Retinal pigment epithelial cell (primary cell): ENCODE measurements at regions not wholly inside any gene's neighbourhood (a gene's known extent, or its start where the extent isn't known, plus 50 kb on each side); places are given as distances from the start of the nearest gene placed in this dataset.

Experiments
- DNase-seq: peaks from one replicate; pipeline ENCODE4 v3.0.0-alpha.2; 2010; ENCODE audit warnings: low read depth
- H3K4me3 ChIP-seq: 2 replicates; pipeline ENCODE4 v1.5.1; 2011; ENCODE audit warnings: mild to moderate bottlenecking, low read length, control low read depth, moderate library complexity
- TF ChIP-seq, protein P1 (sequence below): conservative IDR thresholded peaks from 2 replicates; pipeline ENCODE4 v1.5.1; 2011; ENCODE audit warnings: low read depth, low read length, control low read depth, inconsistent platforms

DNA sequence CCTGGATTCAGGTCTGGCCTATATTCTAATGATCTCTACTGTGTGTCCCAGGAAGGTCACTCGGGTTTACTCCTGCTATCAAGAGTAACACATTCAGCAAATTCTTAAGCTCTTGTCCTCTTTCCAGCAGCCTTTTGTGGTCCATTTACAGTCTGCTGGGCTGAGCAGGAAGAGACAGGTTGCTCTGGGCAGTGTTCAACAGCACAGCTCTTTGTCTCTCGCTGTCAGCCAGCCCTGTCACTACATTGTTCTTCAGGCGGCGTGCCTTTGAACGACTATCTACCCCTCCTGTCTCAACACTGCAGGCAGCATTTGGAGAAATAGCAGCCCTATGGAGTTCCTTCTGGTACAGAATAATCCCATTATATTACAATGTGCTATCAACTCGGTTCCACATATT, 192.2 kb upstream of the TBX20 start:
- DNase-seq, result no peak
- H3K4me3 ChIP-seq, result no peak overlapping the region
- TF ChIP-seq, protein P1, sequence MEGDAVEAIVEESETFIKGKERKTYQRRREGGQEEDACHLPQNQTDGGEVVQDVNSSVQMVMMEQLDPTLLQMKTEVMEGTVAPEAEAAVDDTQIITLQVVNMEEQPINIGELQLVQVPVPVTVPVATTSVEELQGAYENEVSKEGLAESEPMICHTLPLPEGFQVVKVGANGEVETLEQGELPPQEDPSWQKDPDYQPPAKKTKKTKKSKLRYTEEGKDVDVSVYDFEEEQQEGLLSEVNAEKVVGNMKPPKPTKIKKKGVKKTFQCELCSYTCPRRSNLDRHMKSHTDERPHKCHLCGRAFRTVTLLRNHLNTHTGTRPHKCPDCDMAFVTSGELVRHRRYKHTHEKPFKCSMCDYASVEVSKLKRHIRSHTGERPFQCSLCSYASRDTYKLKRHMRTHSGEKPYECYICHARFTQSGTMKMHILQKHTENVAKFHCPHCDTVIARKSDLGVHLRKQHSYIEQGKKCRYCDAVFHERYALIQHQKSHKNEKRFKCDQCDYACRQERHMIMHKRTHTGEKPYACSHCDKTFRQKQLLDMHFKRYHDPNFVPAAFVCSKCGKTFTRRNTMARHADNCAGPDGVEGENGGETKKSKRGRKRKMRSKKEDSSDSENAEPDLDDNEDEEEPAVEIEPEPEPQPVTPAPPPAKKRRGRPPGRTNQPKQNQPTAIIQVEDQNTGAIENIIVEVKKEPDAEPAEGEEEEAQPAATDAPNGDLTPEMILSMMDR, result no peak

DNA sequence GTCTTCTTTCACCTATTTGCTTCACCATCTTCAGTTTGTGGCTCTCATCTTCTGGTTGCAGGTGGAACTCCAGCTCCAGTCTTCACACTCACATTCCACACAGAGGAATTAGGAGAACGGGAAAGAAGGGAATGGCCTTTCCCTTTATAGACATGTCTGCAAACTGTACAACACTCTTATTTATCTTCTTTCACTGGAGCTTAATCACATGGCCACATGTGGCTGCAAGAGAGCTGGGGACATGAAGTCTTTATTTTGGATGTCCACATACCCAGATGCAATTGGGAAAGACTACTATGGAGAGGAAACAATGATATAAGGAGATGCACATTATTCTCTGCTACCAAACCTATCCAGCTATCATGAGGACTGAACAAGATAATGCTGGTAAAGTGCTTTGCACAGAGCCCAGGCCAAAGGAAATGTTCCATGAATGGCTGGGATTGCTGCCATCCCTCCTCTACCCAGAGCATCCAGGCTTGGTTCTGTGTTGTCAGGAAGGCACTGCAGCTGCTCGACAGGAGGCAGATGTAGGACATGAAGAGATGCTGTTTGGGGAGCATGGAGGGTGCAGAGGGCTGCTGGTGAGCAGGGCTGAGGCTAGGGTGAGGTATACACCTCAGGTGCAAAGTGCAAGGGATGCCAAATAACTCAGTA, 183.8 kb upstream of the TBX20 start:
- no peak for DNase-seq
- TF ChIP-seq, protein P1, result no peak
- no peak overlapping the region for H3K4me3 ChIP-seq

DNA sequence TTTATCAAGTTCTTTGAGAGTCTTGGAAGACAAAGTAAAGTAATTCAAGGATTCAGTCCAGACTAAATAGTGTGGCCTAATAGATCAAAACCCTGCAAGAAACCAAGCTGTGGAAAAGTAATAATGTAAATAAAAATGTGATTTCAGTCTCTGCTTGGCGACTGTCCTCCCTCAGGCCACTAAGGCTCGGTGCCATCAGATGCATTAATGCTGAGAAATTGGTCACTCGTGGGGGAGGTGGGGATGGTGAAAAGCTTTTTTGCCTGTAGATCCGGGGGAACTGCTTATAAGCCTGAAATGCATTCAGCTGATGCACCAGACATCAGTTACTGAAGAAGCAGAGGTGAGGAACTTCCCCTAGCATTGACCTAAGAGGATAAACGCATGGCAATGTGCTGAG, 182.6 kb upstream of the TBX20 start:
- DNase-seq, result no peak
- no peak overlapping the region for H3K4me3 ChIP-seq
- TF ChIP-seq, protein P1, result no peak

DNA sequence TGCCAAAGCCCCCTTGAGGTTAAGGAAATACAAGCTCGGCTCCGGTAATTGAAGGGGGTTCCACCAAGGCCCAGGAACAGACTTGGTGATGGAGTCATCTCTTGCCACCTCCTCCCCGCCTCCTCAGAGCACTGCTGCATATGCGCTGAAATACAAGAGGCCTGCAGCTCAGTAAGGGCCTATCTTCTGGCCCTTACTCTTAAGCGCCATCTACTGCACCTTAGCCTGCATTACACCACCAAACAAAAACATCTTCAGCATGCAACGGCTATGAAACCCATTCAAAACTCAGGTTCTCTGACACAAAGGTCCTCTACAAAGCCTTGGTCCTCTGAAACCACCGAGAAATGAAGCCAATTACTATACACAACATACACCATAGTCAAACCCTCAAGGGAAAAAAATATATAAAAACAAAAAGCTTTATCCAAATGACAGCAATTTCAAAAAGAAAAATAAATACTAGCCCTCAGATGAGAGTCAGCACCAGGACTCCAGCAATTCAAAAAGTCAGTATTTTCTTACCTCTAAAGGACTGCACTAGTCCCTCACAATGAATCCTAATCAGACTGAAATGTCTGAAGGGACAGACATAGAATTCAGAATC, 176.8 kb upstream of the TBX20 start:
- TF ChIP-seq, protein P1, result peak; percentile 51
- no peak for DNase-seq
- H3K4me3 ChIP-seq, result no peak overlapping the region

DNA sequence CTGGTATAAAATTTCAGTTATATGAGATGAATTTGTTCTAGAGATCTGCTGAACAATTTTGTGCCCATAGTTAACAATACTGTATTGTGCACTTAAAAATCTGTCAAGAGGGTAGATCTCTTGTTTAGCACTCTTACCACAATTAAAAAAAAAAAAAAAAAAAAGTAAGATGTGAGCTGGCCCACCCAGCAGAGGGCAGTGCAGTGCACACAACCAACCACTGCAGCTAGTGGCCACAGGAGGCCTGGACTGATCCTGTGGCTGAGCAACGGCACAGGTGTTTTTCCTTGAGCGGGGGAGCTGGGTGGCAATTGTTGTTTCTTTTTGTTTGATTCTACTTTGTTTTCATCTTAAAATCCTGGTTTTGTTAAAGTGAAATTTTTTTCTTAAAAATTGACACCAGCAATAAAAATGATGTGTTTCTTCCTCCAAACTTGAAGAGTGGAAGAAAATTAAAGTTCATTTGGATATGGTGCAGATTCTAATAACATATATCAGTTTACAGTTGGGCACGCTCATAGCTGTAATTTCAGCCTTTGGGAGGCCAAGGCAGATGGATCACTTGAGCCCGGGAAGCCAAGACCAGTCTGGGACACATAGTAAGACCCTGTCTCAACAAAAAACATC, 171.1 kb upstream of the TBX20 start:
- H3K4me3 ChIP-seq, result no peak overlapping the region
- no peak for DNase-seq
- TF ChIP-seq, protein P1, result peak; percentile 82

DNA sequence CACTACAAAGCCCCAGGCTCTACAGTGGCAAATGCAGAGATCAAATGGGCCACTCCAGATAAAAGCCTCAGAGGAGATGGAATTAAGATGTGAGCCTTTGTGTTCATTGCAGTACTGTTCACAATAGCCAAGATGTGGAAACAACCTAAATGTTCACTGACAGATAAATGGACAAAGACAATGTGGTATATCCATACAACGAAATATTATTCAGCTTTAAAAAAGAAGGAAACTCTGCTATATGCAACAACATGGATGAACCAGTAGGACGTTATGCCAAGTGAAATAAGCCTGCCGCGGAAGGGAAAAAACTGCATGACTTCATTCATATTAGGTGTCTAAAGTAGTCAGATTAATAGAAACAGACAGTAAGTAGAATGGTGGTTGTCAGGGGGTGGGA, 170.5 kb upstream of the TBX20 start:
- TF ChIP-seq, protein P1, result no peak
- DNase-seq, result no peak
- H3K4me3 ChIP-seq, result no peak overlapping the region

DNA sequence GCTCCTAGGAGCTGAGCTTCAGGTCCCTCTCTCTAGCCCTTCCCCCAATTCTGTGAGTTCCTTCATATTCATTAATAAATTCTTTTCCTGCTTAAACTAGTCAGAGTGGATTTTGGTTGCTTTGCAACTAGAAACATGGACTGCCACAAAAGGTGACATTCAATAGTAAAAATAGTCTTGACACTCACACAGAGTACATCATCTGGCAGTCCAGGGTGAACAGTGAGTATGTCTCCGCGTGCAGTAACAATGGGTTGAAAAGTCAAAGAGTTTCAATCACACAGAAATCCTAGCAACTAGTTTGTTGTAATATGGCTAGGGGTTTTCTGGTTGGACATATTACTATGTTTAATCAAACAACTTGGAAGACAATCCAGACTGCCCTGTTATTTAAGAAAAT, 168.8 kb upstream of the TBX20 start:
- DNase-seq, result no peak
- TF ChIP-seq, protein P1, result no peak
- no peak overlapping the region for H3K4me3 ChIP-seq
